ENCODE measurements at regions not wholly inside any gene's neighbourhood (a gene's known extent, or its start where the extent isn't known, plus 50 kb on each side); places are given as distances from the start of the nearest gene placed in this dataset.

DNA sequence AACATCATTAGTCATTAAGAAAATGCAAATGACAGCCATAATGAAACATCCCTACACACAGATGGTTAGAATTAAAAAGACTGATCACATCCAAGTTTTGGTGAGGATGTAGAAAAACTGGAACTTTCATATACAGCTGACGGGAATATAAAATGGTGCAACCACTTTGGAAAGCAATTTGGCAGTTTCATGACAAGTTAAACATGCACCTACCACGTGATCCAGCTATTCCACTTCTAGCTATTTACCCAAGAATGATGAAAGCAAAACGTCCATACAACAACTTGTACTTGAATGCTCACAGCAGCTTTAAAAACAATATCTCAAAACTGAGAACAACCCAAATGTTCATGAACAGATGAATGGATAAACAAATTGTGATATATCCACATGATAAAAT, 77.9 kb upstream of the AVPR1A start:
- Histone ChIP-seq H3K9me3 (no peaks in the 10 kb centered on the region), H3K4me3 (no peak overlapping the region), H3K36me3 (replicated peaks) (no peaks in the 10 kb centered on the region), H3K27me3 (ENCODE audit: low read depth) (no peaks in the 10 kb centered on the region), H3K4me1 (no peaks in the 10 kb centered on the region)
- no peak for DNase-seq (ENCODE audit: low spot score in 2 of 2)
- in situ Hi-C loops (cut with MboI; ENCODE audit: low sequenced_read_pairs) = no loop called here

DNA sequence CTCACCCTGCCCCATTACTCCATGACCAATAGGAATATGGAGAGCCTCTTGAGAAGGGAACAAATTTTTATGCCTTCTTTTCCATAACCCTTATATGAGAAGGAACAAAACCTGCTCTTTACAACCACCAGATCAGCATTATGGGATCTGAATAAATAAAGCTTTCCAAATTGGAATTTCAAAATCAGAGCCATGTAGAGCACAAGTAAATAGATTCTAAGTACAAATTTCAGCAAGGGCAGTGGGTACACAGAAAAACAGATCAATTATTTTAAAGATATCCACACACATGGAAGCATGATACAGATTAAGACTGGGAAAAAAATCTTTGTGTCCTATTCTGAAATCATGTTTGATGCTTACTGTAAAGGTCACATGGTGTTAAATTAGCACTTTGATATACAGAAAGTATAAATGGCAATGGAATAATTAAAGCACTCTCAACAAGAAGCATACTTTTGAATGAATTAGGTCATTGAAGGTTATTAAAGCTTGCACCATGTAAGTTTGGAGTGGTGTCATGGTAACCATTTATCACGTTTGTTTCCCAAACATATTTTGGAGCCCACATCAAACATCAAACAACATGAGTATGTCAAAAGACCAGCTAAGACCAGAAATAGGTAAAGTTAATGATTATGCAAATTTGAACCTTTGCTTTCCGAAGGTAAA, 75.9 kb upstream of the AVPR1A start:
- in situ Hi-C loops (cut with MboI; ENCODE audit: low sequenced_read_pairs) = no loop called here
- Histone ChIP-seq H3K27me3 (ENCODE audit: low read depth) (no peaks in the 10 kb centered on the region), H3K4me3 (no peak overlapping the region), H3K9me3 (no peaks in the 10 kb centered on the region), H3K4me1 (no peaks in the 10 kb centered on the region), H3K36me3 (replicated peaks) (no peaks in the 10 kb centered on the region)
- no peak for DNase-seq (ENCODE audit: low spot score in 2 of 2)

DNA sequence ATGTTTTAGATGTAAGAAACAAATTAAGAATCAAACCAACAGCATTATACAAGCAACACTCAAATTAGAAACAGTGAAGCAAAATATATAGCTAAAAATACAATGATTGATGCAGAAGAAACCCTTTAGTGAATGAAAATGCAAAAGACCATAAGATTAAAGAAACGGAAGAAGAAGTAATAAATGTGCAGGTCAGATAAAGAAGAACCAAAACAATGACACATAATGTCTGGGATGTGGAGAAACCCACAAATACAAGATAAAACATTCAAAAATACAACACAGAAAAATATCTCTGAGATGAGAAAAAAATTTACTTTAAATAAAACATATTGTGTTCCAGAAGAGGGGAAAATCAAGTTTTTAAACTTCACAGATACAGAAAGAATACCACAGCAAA, 73.4 kb upstream of the AVPR1A start:
- in situ Hi-C loops (cut with MboI; ENCODE audit: low sequenced_read_pairs) = no loop called here
- Histone ChIP-seq H3K9me3 (no peaks in the 10 kb centered on the region), H3K4me1 (no peaks in the 10 kb centered on the region), H3K4me3 (no peak overlapping the region), H3K36me3 (replicated peaks) (no peaks in the 10 kb centered on the region), H3K27me3 (ENCODE audit: low read depth) (no peaks in the 10 kb centered on the region)
- DNase-seq (ENCODE audit: low spot score in 2 of 2) = no peak

DNA sequence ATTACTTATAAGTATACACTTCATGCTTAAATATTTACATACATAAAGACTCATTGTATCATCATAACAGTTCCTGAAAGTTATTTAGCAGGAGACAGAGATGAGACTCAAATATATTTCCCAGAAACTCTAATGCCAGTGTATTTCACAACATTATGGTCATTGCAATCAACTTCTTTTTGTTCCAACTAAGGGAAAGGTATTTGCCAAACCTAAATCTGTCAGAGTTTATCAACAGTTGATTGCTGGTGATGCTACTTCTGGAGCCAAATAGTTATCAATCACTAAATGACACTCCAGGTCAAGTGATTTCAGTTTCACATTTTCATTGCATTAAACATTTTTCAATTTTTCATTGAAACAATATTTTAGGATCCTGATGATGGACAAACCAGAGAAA, 72.1 kb upstream of the AVPR1A start:
- Histone ChIP-seq H3K9me3 (no peaks in the 10 kb centered on the region), H3K4me3 (no peak overlapping the region), H3K27me3 (ENCODE audit: low read depth) (no peaks in the 10 kb centered on the region), H3K36me3 (replicated peaks) (no peaks in the 10 kb centered on the region), H3K4me1 (no peaks in the 10 kb centered on the region)
- in situ Hi-C loops (cut with MboI; ENCODE audit: low sequenced_read_pairs) = no loop called here
- no peak for DNase-seq (ENCODE audit: low spot score in 2 of 2)

DNA sequence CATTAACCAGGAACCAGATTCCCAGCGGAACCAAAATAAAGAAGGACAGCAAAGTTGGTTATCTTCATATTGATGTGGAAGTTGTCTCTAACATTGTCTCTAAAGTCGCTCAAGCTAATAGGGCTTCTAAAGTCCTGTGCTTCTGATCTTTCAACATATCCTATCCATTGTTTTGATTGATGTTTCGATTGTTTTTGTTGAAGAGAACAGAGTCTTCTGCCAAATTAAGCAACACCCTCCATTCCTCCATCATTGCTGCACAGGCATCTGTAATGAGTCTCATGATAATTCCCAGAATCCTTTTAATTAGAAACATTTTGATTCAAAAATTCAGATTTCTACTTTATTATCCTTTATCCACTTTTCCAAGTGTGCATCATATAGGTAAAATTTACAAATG, 71.6 kb upstream of the AVPR1A start:
- DNase-seq (ENCODE audit: low spot score in 2 of 2) = no peak
- H3K4me1 ChIP-seq = no peaks in the 10 kb centered on the region
- H3K9me3 ChIP-seq = no peaks in the 10 kb centered on the region
- H3K36me3 ChIP-seq (replicated peaks) = no peaks in the 10 kb centered on the region
- H3K4me3 ChIP-seq = no peak overlapping the region
- no peaks in the 10 kb centered on the region for H3K27me3 ChIP-seq (ENCODE audit: low read depth)
- in situ Hi-C loops (cut with MboI; ENCODE audit: low sequenced_read_pairs) = no loop called here

DNA sequence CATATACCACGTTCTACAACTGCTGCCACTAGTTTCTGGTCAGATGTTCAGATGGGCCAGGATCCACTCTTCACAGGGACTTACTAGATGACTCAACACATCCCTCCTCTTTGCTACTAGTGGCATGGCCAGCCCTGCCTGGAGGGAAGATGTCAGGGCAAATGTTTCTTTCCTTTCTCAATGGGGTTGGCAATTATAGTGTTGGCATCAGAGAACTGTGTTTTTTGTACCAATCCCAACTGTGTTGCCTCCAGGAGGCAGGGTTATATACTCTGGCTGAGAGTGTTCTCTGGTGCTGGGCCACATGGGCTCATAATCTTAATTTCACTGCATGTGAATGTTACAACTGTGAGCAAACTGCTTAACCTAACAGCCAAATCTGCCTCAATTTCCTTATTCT, 69.9 kb upstream of the AVPR1A start:
- in situ Hi-C loops (cut with MboI; ENCODE audit: low sequenced_read_pairs) = no loop called here
- Histone ChIP-seq H3K4me1 (no peaks in the 10 kb centered on the region), H3K27me3 (ENCODE audit: low read depth) (no peaks in the 10 kb centered on the region), H3K36me3 (replicated peaks) (no peaks in the 10 kb centered on the region), H3K9me3 (no peaks in the 10 kb centered on the region), H3K4me3 (no peak overlapping the region)
- DNase-seq (ENCODE audit: low spot score in 2 of 2) = no peak

DNA sequence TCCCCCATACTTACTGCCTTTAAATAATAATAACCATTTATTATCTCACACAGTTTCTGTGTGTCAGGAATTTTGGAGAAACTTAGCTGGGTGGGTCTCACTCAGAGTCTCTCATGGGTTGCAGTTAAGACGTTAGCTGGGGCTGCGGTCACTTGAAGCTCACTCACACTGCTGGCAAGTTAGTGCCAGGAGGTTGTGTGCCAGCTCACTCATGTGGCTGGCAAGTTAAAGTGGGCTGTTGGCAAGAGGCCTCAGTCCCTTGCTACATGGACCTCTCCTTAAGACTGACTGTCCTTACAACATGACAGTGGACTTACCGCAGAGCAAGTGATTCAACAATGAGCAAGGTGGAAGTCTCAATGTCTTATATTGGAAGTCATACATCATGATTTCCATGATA, 61.3 kb upstream of the AVPR1A start:
- H3K4me1 ChIP-seq = no peaks in the 10 kb centered on the region
- H3K4me3 ChIP-seq = no peak overlapping the region
- in situ Hi-C loops (cut with MboI; ENCODE audit: low sequenced_read_pairs) = no loop called here
- H3K9me3 ChIP-seq = no peaks in the 10 kb centered on the region
- no peaks in the 10 kb centered on the region for H3K36me3 ChIP-seq (replicated peaks)
- H3K27me3 ChIP-seq (ENCODE audit: low read depth) = no peaks in the 10 kb centered on the region
- DNase-seq (ENCODE audit: low spot score in 2 of 2) = no peak

DNA sequence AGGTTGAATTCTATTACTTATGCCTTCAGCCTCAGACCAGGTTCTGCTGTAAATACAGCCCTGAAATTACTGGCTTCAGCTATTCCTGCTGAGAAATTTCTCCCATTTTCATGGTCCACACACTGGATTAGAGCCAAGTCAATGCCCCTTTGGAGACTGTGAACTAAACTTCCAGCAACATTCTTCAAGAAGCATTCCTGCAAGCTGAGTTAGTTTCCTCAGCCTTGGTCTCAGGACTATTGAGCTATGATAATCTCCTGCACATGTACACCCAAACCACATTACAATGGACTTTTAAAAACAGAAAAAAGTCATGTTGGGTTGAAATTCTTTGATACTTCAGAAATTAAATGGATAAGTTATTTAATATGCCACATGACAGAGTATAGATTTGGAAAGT, 58.0 kb upstream of the AVPR1A start:
- in situ Hi-C loops (cut with MboI; ENCODE audit: low sequenced_read_pairs) = no loop called here
- DNase-seq (ENCODE audit: low spot score in 2 of 2) = no peak
- no peaks in the 10 kb centered on the region for H3K36me3 ChIP-seq (replicated peaks)
- H3K9me3 ChIP-seq = no peaks in the 10 kb centered on the region
- no peaks in the 10 kb centered on the region for H3K4me1 ChIP-seq
- no peaks in the 10 kb centered on the region for H3K27me3 ChIP-seq (ENCODE audit: low read depth)
- H3K4me3 ChIP-seq = no peak overlapping the region

DNA sequence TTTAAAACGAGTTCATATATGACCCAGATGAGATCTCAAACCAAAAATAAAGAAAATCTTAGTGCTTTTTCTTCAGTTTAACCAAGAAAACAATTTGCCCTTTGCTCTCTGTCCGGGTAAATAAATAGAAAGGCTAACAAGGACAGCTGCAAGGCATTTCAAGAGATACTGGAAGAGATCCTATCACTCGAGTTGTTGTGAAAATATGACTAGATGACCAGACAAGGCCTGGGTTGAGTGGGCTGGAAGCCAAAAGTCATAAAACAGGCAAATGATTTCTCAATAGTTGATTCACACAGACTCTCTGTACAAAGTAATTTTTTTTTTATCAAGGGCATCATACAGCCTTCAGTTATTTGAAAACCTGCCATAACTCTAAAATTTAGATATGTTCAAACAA, 55.9 kb upstream of the AVPR1A start:
- DNase-seq (ENCODE audit: low spot score in 2 of 2) = no peak
- in situ Hi-C loops (cut with MboI; ENCODE audit: low sequenced_read_pairs) = no loop called here
- no peaks in the 10 kb centered on the region for H3K4me1 ChIP-seq
- H3K9me3 ChIP-seq = no peaks in the 10 kb centered on the region
- H3K36me3 ChIP-seq (replicated peaks) = no peaks in the 10 kb centered on the region
- H3K27me3 ChIP-seq (ENCODE audit: low read depth) = no peaks in the 10 kb centered on the region
- H3K4me3 ChIP-seq = no peak overlapping the region

DNA sequence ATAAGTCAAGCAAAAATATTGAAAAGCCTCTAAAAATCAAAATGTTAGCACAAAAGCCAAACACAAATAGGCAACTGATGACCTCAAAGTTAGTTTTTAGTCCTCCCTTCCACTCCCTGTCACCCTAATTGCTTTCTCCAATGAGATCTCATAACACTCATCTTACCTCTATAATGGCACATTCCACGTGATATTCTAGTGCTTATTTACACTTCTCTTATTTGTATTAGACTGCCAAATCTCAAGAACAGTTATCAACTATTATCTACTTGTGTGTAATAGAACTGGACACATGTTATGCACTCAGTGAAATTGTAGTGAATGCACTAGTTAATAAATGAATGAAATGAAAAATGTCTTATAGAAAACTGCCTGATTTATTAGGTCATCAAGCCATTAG, 55.5 kb upstream of the AVPR1A start:
- H3K36me3 ChIP-seq (replicated peaks) = no peaks in the 10 kb centered on the region
- H3K27me3 ChIP-seq (ENCODE audit: low read depth) = no peaks in the 10 kb centered on the region
- H3K9me3 ChIP-seq = no peaks in the 10 kb centered on the region
- in situ Hi-C loops (cut with MboI; ENCODE audit: low sequenced_read_pairs) = no loop called here
- no peaks in the 10 kb centered on the region for H3K4me1 ChIP-seq
- no peak for DNase-seq (ENCODE audit: low spot score in 2 of 2)
- H3K4me3 ChIP-seq = no peak overlapping the region

All from HAP-1 (cell line).